Tibial nerve (tissue), 3 donors: ENCODE measurements at regions not wholly inside any gene's neighbourhood (a gene's known extent, or its start where the extent isn't known, plus 50 kb on each side); places are given as distances from the start of the nearest gene placed in this dataset.

Experiments used
- EP300 ChIP-seq, 2 donors: sonication (generic); formaldehyde crosslinking; IDR thresholded peaks; one replicate each; pipeline ENCODE4 v1.6.1; 2017; ENCODE audit warnings: antibody characterized with exemption in 2 of 2, mild to moderate bottlenecking in 1 of 2
- POLR2A ChIP-seq, 2 donors: fragments of 450-650 bp; IDR thresholded peaks; one replicate each; pipeline ENCODE4 v1.6.1; 2017; ENCODE audit warnings: antibody characterized with exemption in 2 of 2, mild to moderate bottlenecking in 2 of 2, moderate library complexity in 2 of 2

DNA sequence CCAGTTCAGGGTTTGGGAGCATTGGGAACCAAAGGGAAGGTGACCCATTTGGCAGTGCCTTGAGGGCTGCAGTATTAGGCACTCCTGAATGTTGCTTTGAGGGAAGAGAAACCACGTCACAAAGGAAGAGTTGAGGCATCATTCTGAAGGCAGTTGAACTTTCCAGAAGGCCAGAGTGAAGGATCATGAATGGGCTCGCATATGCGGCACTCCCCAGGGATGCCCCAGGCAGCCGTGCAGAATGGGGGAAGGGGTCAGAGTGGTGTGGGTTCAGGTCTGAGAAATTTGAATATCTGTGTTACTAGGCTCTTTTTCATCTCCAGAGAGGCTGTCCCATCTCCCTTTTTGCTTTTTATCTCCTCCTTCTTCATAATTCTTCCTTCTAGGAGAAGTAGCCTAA, 60.6 kb upstream of the HMHB1 start:
- TF ChIP-seq EP300 (IDR thresholded peaks at IDR 0.05) (no peak), POLR2A (IDR thresholded peaks at IDR 0.05) (no peak)
